AG09309 (cell line): ENCODE measurements at regions not wholly inside any gene's neighbourhood (a gene's known extent, or its start where the extent isn't known, plus 50 kb on each side); places are given as distances from the start of the nearest gene placed in this dataset.

ENCODE experiments used
- DNase-seq: peaks from one replicate; pipeline ENCODE4 v3.0.0-alpha.2; 2010; ENCODE audit warnings: low read depth
- H3K4me3 ChIP-seq: 2 replicates; pipeline ENCODE4 v1.5.1; 2011; ENCODE audit warnings: mild to moderate bottlenecking, low read depth, low read length, moderate library complexity; ENCODE audit not compliant: control insufficient read depth
- TF ChIP-seq, protein P1 (sequence below): IDR thresholded peaks from 2 replicates; pipeline ENCODE4 v1.5.1; 2011; ENCODE audit warnings: mild to moderate bottlenecking, low read depth, low read length, inconsistent platforms; ENCODE audit not compliant: insufficient read depth, control insufficient read depth; ENCODE audit errors: missing control alignments

DNA sequence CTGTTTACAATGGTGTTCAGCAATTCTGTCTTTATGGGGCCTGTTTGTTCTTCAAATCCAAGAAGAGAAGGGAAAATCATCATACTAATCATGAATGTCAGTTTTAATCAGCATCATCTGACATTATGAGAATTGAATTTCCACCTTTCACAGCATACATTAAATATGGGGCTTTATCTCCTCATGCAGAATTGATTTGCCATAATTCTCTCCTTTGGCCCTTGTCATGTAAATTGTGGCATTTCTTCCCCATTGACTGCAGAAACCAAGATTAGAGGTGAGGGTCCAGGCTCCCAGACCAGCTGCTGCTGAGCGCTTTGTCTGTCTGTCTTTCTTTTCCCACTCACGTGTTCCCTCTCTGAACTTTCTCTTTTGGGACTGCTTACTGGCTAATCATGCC, 232.1 kb upstream of the NAV2 start:
- TF ChIP-seq, protein P1, sequence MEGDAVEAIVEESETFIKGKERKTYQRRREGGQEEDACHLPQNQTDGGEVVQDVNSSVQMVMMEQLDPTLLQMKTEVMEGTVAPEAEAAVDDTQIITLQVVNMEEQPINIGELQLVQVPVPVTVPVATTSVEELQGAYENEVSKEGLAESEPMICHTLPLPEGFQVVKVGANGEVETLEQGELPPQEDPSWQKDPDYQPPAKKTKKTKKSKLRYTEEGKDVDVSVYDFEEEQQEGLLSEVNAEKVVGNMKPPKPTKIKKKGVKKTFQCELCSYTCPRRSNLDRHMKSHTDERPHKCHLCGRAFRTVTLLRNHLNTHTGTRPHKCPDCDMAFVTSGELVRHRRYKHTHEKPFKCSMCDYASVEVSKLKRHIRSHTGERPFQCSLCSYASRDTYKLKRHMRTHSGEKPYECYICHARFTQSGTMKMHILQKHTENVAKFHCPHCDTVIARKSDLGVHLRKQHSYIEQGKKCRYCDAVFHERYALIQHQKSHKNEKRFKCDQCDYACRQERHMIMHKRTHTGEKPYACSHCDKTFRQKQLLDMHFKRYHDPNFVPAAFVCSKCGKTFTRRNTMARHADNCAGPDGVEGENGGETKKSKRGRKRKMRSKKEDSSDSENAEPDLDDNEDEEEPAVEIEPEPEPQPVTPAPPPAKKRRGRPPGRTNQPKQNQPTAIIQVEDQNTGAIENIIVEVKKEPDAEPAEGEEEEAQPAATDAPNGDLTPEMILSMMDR: no peak
- no peak overlapping the region for H3K4me3 ChIP-seq
- DNase-seq: no peak

DNA sequence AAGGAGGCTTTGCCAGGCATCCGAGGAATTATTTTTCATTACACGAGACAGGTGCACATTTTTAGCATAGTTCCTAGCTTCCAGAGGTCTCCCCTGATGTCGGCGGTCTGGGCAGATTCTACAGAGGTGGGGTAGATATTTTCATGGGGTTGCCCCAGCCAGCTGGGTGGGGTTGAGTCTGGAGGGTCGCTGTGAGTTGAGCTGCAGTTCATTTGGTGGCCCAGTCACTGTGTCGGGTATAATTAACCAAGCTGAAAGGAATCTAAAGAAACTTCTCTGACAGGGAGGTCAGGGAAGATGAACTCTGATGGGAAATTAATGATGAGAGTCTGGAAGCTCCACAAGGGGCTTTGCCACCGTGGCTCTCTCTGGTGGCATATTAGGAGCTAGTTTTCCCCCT, 233.7 kb upstream of the NAV2 start:
- TF ChIP-seq, protein P1: no peak
- H3K4me3 ChIP-seq: no peak overlapping the region
- no peak for DNase-seq

GRCh38 chr11:19474954-19475721, 234.4 kb upstream of the E2F8 start:
- H3K4me3 ChIP-seq: no peak overlapping the region
- DNase-seq: no peak

GRCh38 chr11:19474211-19474610, 233.5 kb upstream of the E2F8 start:
- H3K4me3 ChIP-seq: no peak overlapping the region
- no peak for DNase-seq

More at GRCh38 chr11:19474954-19475721, 234.4 kb upstream of the E2F8 start:
- TF ChIP-seq, protein P1: no peak

DNA sequence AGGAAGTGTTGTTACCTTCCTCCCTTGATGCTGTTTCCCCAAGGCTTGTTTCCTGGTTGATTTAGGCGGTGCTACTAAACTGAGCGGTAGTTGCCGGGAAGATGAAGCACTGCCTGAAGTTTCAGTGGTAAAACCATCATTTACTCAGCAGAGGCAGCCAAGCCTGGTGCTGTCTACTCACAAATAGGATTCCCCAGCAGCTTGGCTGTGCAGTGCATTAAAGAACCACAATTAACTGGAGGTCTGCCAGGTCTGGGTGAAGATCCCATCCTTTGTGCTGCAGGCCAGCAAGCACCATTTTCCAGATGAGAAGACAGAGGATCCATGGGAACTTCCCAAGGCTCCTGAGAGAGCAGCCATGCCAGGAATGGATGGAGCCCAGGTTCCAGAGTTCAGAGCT, 231.9 kb upstream of the E2F8 start:
- no peak overlapping the region for H3K4me3 ChIP-seq
- DNase-seq: no peak
- TF ChIP-seq, protein P1: no peak

More at GRCh38 chr11:19474211-19474610, 233.5 kb upstream of the E2F8 start:
- TF ChIP-seq, protein P1: no peak

- TF ChIP-seq, protein P1: no peak
- no peak overlapping the region for H3K4me3 ChIP-seq
- DNase-seq: no peak
Observed at GRCh38 chr11:19467904-19468303, 227.2 kb upstream of the E2F8 start.
